ENCODE measurements at regions not wholly inside any gene's neighbourhood (a gene's known extent, or its start where the extent isn't known, plus 50 kb on each side); places are given as distances from the start of the nearest gene placed in this dataset.
A peak's percentile ranks its signal among the peaks of the same experiment; 100 is the strongest.
"Not testable (repeated sequence)": the region's sequence is repeated elsewhere in the genome, so short reads cannot be mapped to it uniquely, and the experiment has no call there.

GRCh38 chr10:64786989-64787388 is 1265.8 kb downstream of the REEP3 start:
- no peak for DNase-seq (ENCODE audit: low read depth in 2 of 2)
- H3K4me3 ChIP-seq (replicated peaks in 1 of 2; ENCODE audit: low read depth in 2 of 2, low read length in 2 of 2): no peak overlapping the region
- no peak for TF ChIP-seq CTCF (IDR thresholded peaks at IDR 0.05; ENCODE audit: low read depth, low read length)

GRCh38 chr10:64795847-64796246 is 1274.6 kb downstream of the REEP3 start:
- no peak for TF ChIP-seq CTCF (IDR thresholded peaks at IDR 0.05; ENCODE audit: low read depth, low read length)
- DNase-seq (ENCODE audit: low read depth in 2 of 2): no peak

GRCh38 chr10:64798297-64798696 is 1277.1 kb downstream of the REEP3 start:
- no peak for TF ChIP-seq CTCF (IDR thresholded peaks at IDR 0.05; ENCODE audit: low read depth, low read length)
- DNase-seq (ENCODE audit: low read depth in 2 of 2): no peak

More at GRCh38 chr10:64795847-64796246, 1274.6 kb downstream of the REEP3 start:
- no peak overlapping the region for H3K4me3 ChIP-seq (replicated peaks in 1 of 2; ENCODE audit: low read depth in 2 of 2, low read length in 2 of 2)

GRCh38 chr10:64808233-64808632 is 1287.0 kb downstream of the REEP3 start:
- not testable (repeated sequence) for H3K4me3 ChIP-seq (replicated peaks in 1 of 2; ENCODE audit: low read depth in 2 of 2, low read length in 2 of 2); DNase-seq (ENCODE audit: low read depth in 2 of 2)

More at GRCh38 chr10:64798297-64798696, 1277.1 kb downstream of the REEP3 start:
- no peak overlapping the region for H3K4me3 ChIP-seq (replicated peaks in 1 of 2; ENCODE audit: low read depth in 2 of 2, low read length in 2 of 2)

- DNase-seq (ENCODE audit: low read depth in 2 of 2): peak; percentile 0 to 21
- not testable (repeated sequence) for H3K4me3 ChIP-seq (replicated peaks in 1 of 2; ENCODE audit: low read depth in 2 of 2, low read length in 2 of 2)
Observed at GRCh38 chr10:64810046-64810445, 1288.8 kb downstream of the REEP3 start.

- no peak for TF ChIP-seq CTCF (IDR thresholded peaks at IDR 0.05; ENCODE audit: low read depth, low read length)
Observed at GRCh38 chr10:64813391-64813790, 1292.2 kb downstream of the REEP3 start.

GRCh38 chr10:64814201-64814600 is 1293.0 kb downstream of the REEP3 start:
- H3K4me3 ChIP-seq (replicated peaks in 1 of 2; ENCODE audit: low read depth in 2 of 2, low read length in 2 of 2): no peak overlapping the region
- no peak for DNase-seq (ENCODE audit: low read depth in 2 of 2)
- no peak for TF ChIP-seq CTCF (IDR thresholded peaks at IDR 0.05; ENCODE audit: low read depth, low read length)

More at GRCh38 chr10:64813391-64813790, 1292.2 kb downstream of the REEP3 start:
- no peak overlapping the region for H3K4me3 ChIP-seq (replicated peaks in 1 of 2; ENCODE audit: low read depth in 2 of 2, low read length in 2 of 2)
- no peak for DNase-seq (ENCODE audit: low read depth in 2 of 2)

- H3K4me3 ChIP-seq (replicated peaks in 1 of 2; ENCODE audit: low read depth in 2 of 2, low read length in 2 of 2): no peak overlapping the region
- TF ChIP-seq CTCF (IDR thresholded peaks at IDR 0.05; ENCODE audit: low read depth, low read length): no peak
- no peak for DNase-seq (ENCODE audit: low read depth in 2 of 2)
Observed at GRCh38 chr10:64829888-64830412, 1308.7 kb downstream of the REEP3 start.
